Skeletal muscle cell (primary cell): ENCODE measurements at regions not wholly inside any gene's neighbourhood (a gene's known extent, or its start where the extent isn't known, plus 50 kb on each side); places are given as distances from the start of the nearest gene placed in this dataset.
"Not testable (repeated sequence)": the region's sequence is repeated elsewhere in the genome, so short reads cannot be mapped to it uniquely, and the experiment has no call there.

Experiments
- DNase-seq: peaks from one replicate; pipeline ENCODE4 v3.0.0-alpha.2; 2010; ENCODE audit warnings: low read depth
- H3K4me3 ChIP-seq: 2 replicates; pipeline ENCODE4 v1.5.1; 2011; ENCODE audit warnings: low read depth, mild to moderate bottlenecking, control low read depth, low read length, moderate library complexity

GRCh38 chr12:19752712-19753111 is 313.4 kb downstream of the AEBP2 start:
- H3K4me3 ChIP-seq = no peak overlapping the region
- DNase-seq = no peak

GRCh38 chr12:19755136-19755535 is 315.8 kb downstream of the AEBP2 start:
- no peak for DNase-seq
- H3K4me3 ChIP-seq = no peak overlapping the region

GRCh38 chr12:19757317-19757877 is 318.1 kb downstream of the AEBP2 start:
- H3K4me3 ChIP-seq = no peak overlapping the region
- no peak for DNase-seq

GRCh38 chr12:19759227-19759626 is 319.9 kb downstream of the AEBP2 start:
- H3K4me3 ChIP-seq = no peak overlapping the region
- DNase-seq = peak; percentile 49

- no peak overlapping the region for H3K4me3 ChIP-seq
Measured at GRCh38 chr12:19760611-19761010, 321.3 kb downstream of the AEBP2 start.

GRCh38 chr12:19761463-19761862 is 322.2 kb downstream of the AEBP2 start:
- no peak for DNase-seq
- H3K4me3 ChIP-seq = no peak overlapping the region

More at GRCh38 chr12:19760611-19761010, 321.3 kb downstream of the AEBP2 start:
- DNase-seq = no peak

GRCh38 chr12:19763488-19763887 is 324.2 kb downstream of the AEBP2 start:
- no peak for DNase-seq
- no peak overlapping the region for H3K4me3 ChIP-seq

- no peak for DNase-seq
- no peak overlapping the region for H3K4me3 ChIP-seq
Measured at GRCh38 chr12:19764408-19764807, 325.1 kb downstream of the AEBP2 start.

- H3K4me3 ChIP-seq = no peak overlapping the region
- DNase-seq = peak; percentile 59
Measured at GRCh38 chr12:19771858-19772257, 332.6 kb downstream of the AEBP2 start.

GRCh38 chr12:19772776-19773175 is 333.5 kb downstream of the AEBP2 start:
- DNase-seq = no peak
- no peak overlapping the region for H3K4me3 ChIP-seq

GRCh38 chr12:19775241-19775640 is 335.9 kb downstream of the AEBP2 start:
- no peak overlapping the region for H3K4me3 ChIP-seq
- DNase-seq = no peak

GRCh38 chr12:19775976-19776375 is 336.7 kb downstream of the AEBP2 start:
- H3K4me3 ChIP-seq, DNase-seq: not testable (repeated sequence)

GRCh38 chr12:19778172-19778571 is 338.9 kb downstream of the AEBP2 start:
- no peak for DNase-seq
- no peak overlapping the region for H3K4me3 ChIP-seq

GRCh38 chr12:19778797-19779196 is 339.5 kb downstream of the AEBP2 start:
- DNase-seq = no peak
- H3K4me3 ChIP-seq = no peak overlapping the region

GRCh38 chr12:19779395-19780056 is 340.2 kb downstream of the AEBP2 start:
- no peak for DNase-seq
- no peak overlapping the region for H3K4me3 ChIP-seq

GRCh38 chr12:19780460-19780859 is 341.2 kb downstream of the AEBP2 start:
- H3K4me3 ChIP-seq = no peak overlapping the region
- no peak for DNase-seq

GRCh38 chr12:19783547-19784444 is 344.5 kb downstream of the AEBP2 start:
- DNase-seq = no peak
- no peak overlapping the region for H3K4me3 ChIP-seq

GRCh38 chr12:19792028-19792427 is 352.7 kb downstream of the AEBP2 start:
- no peak overlapping the region for H3K4me3 ChIP-seq
- DNase-seq = no peak

- no peak for DNase-seq
- no peak overlapping the region for H3K4me3 ChIP-seq
Measured at GRCh38 chr12:19794116-19794515, 354.8 kb downstream of the AEBP2 start.

GRCh38 chr12:19799216-19799615 is 359.9 kb downstream of the AEBP2 start:
- H3K4me3 ChIP-seq = no peak overlapping the region
- DNase-seq = no peak
